ENCODE measurements at regions not wholly inside any gene's neighbourhood (a gene's known extent, or its start where the extent isn't known, plus 50 kb on each side); places are given as distances from the start of the nearest gene placed in this dataset.
A peak's percentile ranks its signal among the peaks of the same experiment; 100 is the strongest.

DNA sequence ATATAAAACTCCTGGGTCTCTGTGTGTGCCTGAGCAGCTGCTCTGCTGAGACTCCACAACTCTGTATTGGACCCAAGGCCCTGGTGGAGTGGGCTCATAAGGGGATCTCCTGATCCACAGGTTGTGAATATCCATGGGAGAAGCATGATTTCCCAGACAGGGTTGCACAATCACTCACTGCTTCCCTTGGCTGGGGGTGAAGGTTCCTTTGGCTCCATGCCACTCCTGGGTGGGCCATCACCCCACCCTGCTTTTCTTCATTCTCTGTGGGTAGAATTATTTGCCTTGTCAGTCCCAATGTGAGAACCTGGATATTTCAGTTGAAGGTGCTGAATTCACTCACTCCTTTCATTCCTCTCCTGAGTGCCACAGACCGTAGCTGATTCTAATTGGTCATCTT is 205.2 kb upstream of the TMEM260 start:
- Histone ChIP-seq H3K79me2 (ENCODE audit: insufficient read depth, low read length) (no peaks in the 10 kb centered on the region), H3K4me3 (replicated peaks in 1 of 3; ENCODE audit: low read depth in 2 of 3, low read length in 3 of 3) (no peak overlapping the region), H3K36me3 (replicated peaks in 1 of 2; ENCODE audit: control insufficient read depth in 1 of 2, insufficient read depth in 2 of 2, low read length in 2 of 2) (no peaks in the 10 kb centered on the region), H4K20me1 (ENCODE audit: insufficient read depth, low read length) (no peaks in the 10 kb centered on the region), H3K9ac (ENCODE audit: insufficient read depth, low read length, poor library complexity, severe bottlenecking) (no peak overlapping the region), H3K9me3 (replicated peaks in 1 of 2; ENCODE audit: control insufficient read depth in 1 of 2, insufficient read depth in 1 of 2, low read length in 2 of 2) (peaks cover 6 to 8% of the 10 kb centered on the region in 2 donors), H3K4me2 (replicated peaks; ENCODE audit: extremely low read depth, low read length, poor library complexity, severe bottlenecking) (no peak overlapping the region), H3K27ac (ENCODE audit: low read depth in 1 of 2, low read length in 2 of 2) (no peak overlapping the region), H3K4me1 (ENCODE audit: control insufficient read depth in 1 of 2, insufficient read depth in 2 of 2, low read length in 2 of 2) (peaks cover 16 to 31% of the 10 kb centered on the region in 2 donors), H3K27me3 (ENCODE audit: control insufficient read depth in 2 of 2, insufficient read depth in 2 of 2, low read length in 2 of 2) (no peaks in the 10 kb centered on the region), H2AFZ (ENCODE audit: insufficient read depth, low read depth, low read length, poor library complexity, severe bottlenecking) (no peak overlapping the region)
- H3K4me3 Mint-ChIP-seq, result no peak overlapping the region
- H3K9me3 Mint-ChIP-seq, result peaks cover 3 to 29% (median 23%) of the 10 kb centered on the region in 7 donors
- peaks cover 1 to 2% (median 2%) of the 10 kb centered on the region in 3 donors for H3K27me3 Mint-ChIP-seq (ENCODE audit: low read depth in 3 of 3)
- no peaks in the 10 kb centered on the region for H3K36me3 Mint-ChIP-seq
- peaks cover 27% of the 10 kb centered on the region for H3K4me1 Mint-ChIP-seq
- TF ChIP-seq, protein P1, sequence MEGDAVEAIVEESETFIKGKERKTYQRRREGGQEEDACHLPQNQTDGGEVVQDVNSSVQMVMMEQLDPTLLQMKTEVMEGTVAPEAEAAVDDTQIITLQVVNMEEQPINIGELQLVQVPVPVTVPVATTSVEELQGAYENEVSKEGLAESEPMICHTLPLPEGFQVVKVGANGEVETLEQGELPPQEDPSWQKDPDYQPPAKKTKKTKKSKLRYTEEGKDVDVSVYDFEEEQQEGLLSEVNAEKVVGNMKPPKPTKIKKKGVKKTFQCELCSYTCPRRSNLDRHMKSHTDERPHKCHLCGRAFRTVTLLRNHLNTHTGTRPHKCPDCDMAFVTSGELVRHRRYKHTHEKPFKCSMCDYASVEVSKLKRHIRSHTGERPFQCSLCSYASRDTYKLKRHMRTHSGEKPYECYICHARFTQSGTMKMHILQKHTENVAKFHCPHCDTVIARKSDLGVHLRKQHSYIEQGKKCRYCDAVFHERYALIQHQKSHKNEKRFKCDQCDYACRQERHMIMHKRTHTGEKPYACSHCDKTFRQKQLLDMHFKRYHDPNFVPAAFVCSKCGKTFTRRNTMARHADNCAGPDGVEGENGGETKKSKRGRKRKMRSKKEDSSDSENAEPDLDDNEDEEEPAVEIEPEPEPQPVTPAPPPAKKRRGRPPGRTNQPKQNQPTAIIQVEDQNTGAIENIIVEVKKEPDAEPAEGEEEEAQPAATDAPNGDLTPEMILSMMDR (IDR thresholded peaks at IDR 0.05), result no peak
- no peak for DNase-seq
- H3K27ac Mint-ChIP-seq, result no peak overlapping the region
- 100% methylated on average over 1 of the region's 1 CpG for WGBS (ENCODE audit: insufficient coverage)
- intact Hi-C loops (cut with micrococcal nuclease), result no loop called here

- Histone ChIP-seq H3K9ac (ENCODE audit: insufficient read depth, low read length, poor library complexity, severe bottlenecking) (peak overlapping the region; percentile 4), H3K4me3 (replicated peaks in 1 of 3; ENCODE audit: low read depth in 2 of 3, low read length in 3 of 3) (peak overlapping the region in 2 of 3 experiments; percentile 30 to 51), H3K36me3 (replicated peaks in 1 of 2; ENCODE audit: control insufficient read depth in 1 of 2, insufficient read depth in 2 of 2, low read length in 2 of 2) (no peaks in the 10 kb centered on the region), H3K9me3 (replicated peaks in 1 of 2; ENCODE audit: control insufficient read depth in 1 of 2, insufficient read depth in 1 of 2, low read length in 2 of 2) (no peaks in the 10 kb centered on the region), H3K79me2 (ENCODE audit: insufficient read depth, low read length) (no peaks in the 10 kb centered on the region), H3K4me2 (replicated peaks; ENCODE audit: extremely low read depth, low read length, poor library complexity, severe bottlenecking) (peak overlapping the region; percentile 61), H4K20me1 (ENCODE audit: insufficient read depth, low read length) (no peaks in the 10 kb centered on the region), H3K27me3 (ENCODE audit: control insufficient read depth in 2 of 2, insufficient read depth in 2 of 2, low read length in 2 of 2) (no peaks in the 10 kb centered on the region), H2AFZ (ENCODE audit: insufficient read depth, low read depth, low read length, poor library complexity, severe bottlenecking) (no peak overlapping the region), H3K27ac (ENCODE audit: low read depth in 1 of 2, low read length in 2 of 2) (peak overlapping the region in 1 of 2 donors; percentile 83), H3K4me1 (ENCODE audit: control insufficient read depth in 1 of 2, insufficient read depth in 2 of 2, low read length in 2 of 2) (peaks cover 16 to 31% of the 10 kb centered on the region in 2 donors)
- DNase-seq, result peak in 1 of 3 donors; percentile 17
- Mint-ChIP-seq H3K9me3 (peaks cover under 1 to 7% (median 4%) of the 10 kb centered on the region in 7 donors), H3K4me1 (peaks cover 31% of the 10 kb centered on the region), H3K36me3 (peaks cover 0 to 3% of the 10 kb centered on the region in 2 donors), H3K4me3 (peak overlapping the region in 1 of 2 donors; percentile 81), H3K27me3 (ENCODE audit: low read depth in 3 of 3) (peaks cover 0 to 2% (median 1%) of the 10 kb centered on the region in 3 donors), H3K27ac (peak overlapping the region; percentile 70 to 96 (median 92))
- TF ChIP-seq, protein P1 (IDR thresholded peaks at IDR 0.05), result no peak
- WGBS (ENCODE audit: insufficient coverage), result 69% methylated on average over 2 of the region's 4 CpGs
- intact Hi-C loops (cut with micrococcal nuclease), result no loop called here
These were observed 201.6 kb upstream of the TMEM260 start for GRCh38 chr14:56378046-56378445.

All from CD14-positive monocyte (primary cell).